Sigmoid colon (tissue), 4 donors: ENCODE measurements at regions not wholly inside any gene's neighbourhood (a gene's known extent, or its start where the extent isn't known, plus 50 kb on each side); places are given as distances from the start of the nearest gene placed in this dataset.

Experiments used
- EP300 ChIP-seq, 4 donors: sonication (generic); formaldehyde crosslinking; IDR thresholded peaks; one replicate each; pipeline ENCODE4 v1.6.1; 2017; ENCODE audit warnings: antibody characterized with exemption in 4 of 4
- POLR2A ChIP-seq, 2 donors: fragments of 450-650 bp; IDR thresholded peaks; one replicate each; pipeline ENCODE4 v1.6.1; 2016; ENCODE audit warnings: antibody characterized with exemption in 2 of 2, mild to moderate bottlenecking in 2 of 2, moderate library complexity in 2 of 2
- POLR2AphosphoS5 ChIP-seq, 4 donors: sonication (generic); formaldehyde crosslinking; IDR thresholded peaks; one replicate each; pipeline ENCODE4 v1.6.1; 2017; ENCODE audit warnings: antibody characterized with exemption in 4 of 4
- TF ChIP-seq, protein P1 (sequence below), 4 experiments: fragments of 450-650 bp in 3 of 4; fragments of 200-600 bp in 1 of 4; IDR thresholded peaks; one replicate each; pipeline ENCODE4 v1.5.1; 2016 to 2019; ENCODE audit warnings: antibody characterized with exemption in 4 of 4, mild to moderate bottlenecking in 3 of 4, moderate library complexity in 2 of 4

DNA sequence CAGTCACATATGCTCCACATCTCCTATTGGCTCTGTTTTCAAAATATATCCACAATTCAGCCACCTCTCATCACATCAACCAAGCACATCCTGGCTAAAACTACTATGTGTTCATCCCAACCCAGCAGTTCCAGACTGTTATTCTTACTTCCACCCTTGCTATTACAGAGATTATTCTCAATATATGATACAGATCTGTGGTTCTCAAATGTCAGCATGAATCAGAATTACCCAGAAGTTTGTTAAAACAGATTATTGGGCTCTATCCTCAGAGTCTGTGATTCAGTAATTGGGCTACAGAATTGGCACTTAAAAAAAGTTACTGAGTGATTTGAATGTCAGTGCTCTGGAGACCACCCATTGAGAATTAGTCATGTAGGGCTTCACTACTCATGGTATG, 78.8 kb upstream of the IZUMO3 start:
- no peak for TF ChIP-seq POLR2A (IDR thresholded peaks at IDR 0.05)
- TF ChIP-seq EP300 (IDR thresholded peaks at IDR 0.05) = no peak
- TF ChIP-seq, protein P1, sequence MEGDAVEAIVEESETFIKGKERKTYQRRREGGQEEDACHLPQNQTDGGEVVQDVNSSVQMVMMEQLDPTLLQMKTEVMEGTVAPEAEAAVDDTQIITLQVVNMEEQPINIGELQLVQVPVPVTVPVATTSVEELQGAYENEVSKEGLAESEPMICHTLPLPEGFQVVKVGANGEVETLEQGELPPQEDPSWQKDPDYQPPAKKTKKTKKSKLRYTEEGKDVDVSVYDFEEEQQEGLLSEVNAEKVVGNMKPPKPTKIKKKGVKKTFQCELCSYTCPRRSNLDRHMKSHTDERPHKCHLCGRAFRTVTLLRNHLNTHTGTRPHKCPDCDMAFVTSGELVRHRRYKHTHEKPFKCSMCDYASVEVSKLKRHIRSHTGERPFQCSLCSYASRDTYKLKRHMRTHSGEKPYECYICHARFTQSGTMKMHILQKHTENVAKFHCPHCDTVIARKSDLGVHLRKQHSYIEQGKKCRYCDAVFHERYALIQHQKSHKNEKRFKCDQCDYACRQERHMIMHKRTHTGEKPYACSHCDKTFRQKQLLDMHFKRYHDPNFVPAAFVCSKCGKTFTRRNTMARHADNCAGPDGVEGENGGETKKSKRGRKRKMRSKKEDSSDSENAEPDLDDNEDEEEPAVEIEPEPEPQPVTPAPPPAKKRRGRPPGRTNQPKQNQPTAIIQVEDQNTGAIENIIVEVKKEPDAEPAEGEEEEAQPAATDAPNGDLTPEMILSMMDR (IDR thresholded peaks at IDR 0.05) = no peak
- TF ChIP-seq POLR2AphosphoS5 (IDR thresholded peaks at IDR 0.05) = no peak
